SK-N-SH (cell line): ENCODE measurements at regions not wholly inside any gene's neighbourhood (a gene's known extent, or its start where the extent isn't known, plus 50 kb on each side); places are given as distances from the start of the nearest gene placed in this dataset.

Source experiments
- CTCF ChIA-PET: fragments of 300-600, 350-600 bp; formaldehyde crosslinking; extraction: SDS; loops from one replicate; lab custom pipeline; 2021; lab: Yijun Ruan, JAX
- POLR2A ChIA-PET: fragments of 350-600 bp; sonication (Branson Sonifier 250); formaldehyde crosslinking; extraction: SDS; loops from one replicate; lab custom pipeline; 2020; ENCODE audit warnings: antibody characterized with exemption, inconsistent platforms; lab: Yijun Ruan, JAX
- DNase-seq: peaks from one replicate; pipeline ENCODE4 v3.0.0; 2012
- H2AFZ ChIP-seq: fragments of 200-600 bp; sonication (generic); 2 replicates; pipeline ENCODE4 v1.8.1; 2016; ENCODE audit warnings: antibody characterized with exemption, mild to moderate bottlenecking, low read depth
- H3F3A ChIP-seq: fragments of 200-600 bp; sonication (generic); replicated peaks from 2 replicates; pipeline ENCODE3; 2016; ENCODE audit warnings: antibody characterized with exemption, mild to moderate bottlenecking; ENCODE audit not compliant: insufficient read depth
- H3K27ac ChIP-seq, 2 experiments: fragments of 200-500 bp in 1 of 2; fragments of 200-600 bp in 1 of 2; sonication (Bioruptor generic) in 1 of 2; sonication (generic), shearing (Covaris generic) in 1 of 2; 2 replicates each; pipeline versions ENCODE4 v1.5.1 to v1.6.1; 2014 to 2016; ENCODE audit warnings: low read depth in 2 of 2, inconsistent platforms in 1 of 2, low read length in 1 of 2, mild to moderate bottlenecking in 1 of 2, mixed read lengths in 1 of 2
- H3K27me3 ChIP-seq: fragments of 200-600 bp; sonication (generic), shearing (Covaris generic); 2 replicates; pipeline ENCODE4 v1.6.1; 2016; ENCODE audit warnings: mixed run types; ENCODE audit not compliant: insufficient read depth
- H3K36me3 ChIP-seq, 2 experiments: fragments of 200-500 bp in 1 of 2; fragments of 200-600 bp in 1 of 2; sonication (Bioruptor generic) in 1 of 2; sonication (generic) in 1 of 2; replicated peaks in 1 of 2; 2 replicates each; pipeline versions ENCODE3 to v1.5.1; 2014 to 2016; ENCODE audit warnings: low read length in 1 of 2, mild to moderate bottlenecking in 1 of 2; ENCODE audit not compliant: insufficient read depth in 2 of 2, control insufficient read depth in 1 of 2
- H3K4me1 ChIP-seq, 2 experiments: fragments of 200-500 bp in 1 of 2; fragments of 200-600 bp in 1 of 2; sonication (Bioruptor generic) in 1 of 2; sonication (generic), shearing (Covaris generic) in 1 of 2; 2 replicates each; pipeline versions ENCODE4 v1.5.1 to v1.6.1; 2014 to 2016; ENCODE audit warnings: low read depth in 1 of 2, low read length in 1 of 2, mixed run types in 1 of 2; ENCODE audit not compliant: insufficient read depth in 2 of 2, control insufficient read depth in 1 of 2
- H3K4me2 ChIP-seq: fragments of 200-600 bp; sonication (generic), shearing (Covaris generic); 2 replicates; pipeline ENCODE4 v1.6.1; 2017; ENCODE audit warnings: mixed run types
- H3K4me3 ChIP-seq, 2 experiments: fragments of 200-500 bp in 1 of 2; fragments of 200-600 bp in 1 of 2; sonication (Bioruptor generic) in 1 of 2; sonication (generic), shearing (Covaris generic) in 1 of 2; 2 replicates each; pipeline versions ENCODE4 v1.5.1 to v1.8.1; 2014 to 2016; ENCODE audit warnings: low read depth in 2 of 2, inconsistent platforms in 1 of 2, low read length in 1 of 2, mild to moderate bottlenecking in 1 of 2, mixed read lengths in 1 of 2, moderate library complexity in 1 of 2
- H3K79me2 ChIP-seq: fragments of 200-600 bp; sonication (generic); 2 replicates; pipeline ENCODE4 v1.8.1; 2017; ENCODE audit warnings: mild to moderate bottlenecking; ENCODE audit not compliant: insufficient read depth
- H3K9ac ChIP-seq: fragments of 200-600 bp; sonication (generic); 2 replicates; pipeline ENCODE4 v1.6.1; 2017; ENCODE audit warnings: mixed run types
- H3K9me2 ChIP-seq: fragments of 200-600 bp; sonication (generic); 2 replicates; pipeline ENCODE4 v1.6.1; 2017; ENCODE audit warnings: mixed run types
- H3K9me3 ChIP-seq: fragments of 200-600 bp; sonication (generic); 2 replicates; pipeline ENCODE4 v1.6.1; 2017; ENCODE audit warnings: mixed run types, mild to moderate bottlenecking, moderate library complexity
- H4K20me1 ChIP-seq: fragments of 200-600 bp; sonication (generic); 2 replicates; pipeline ENCODE4 v1.6.1; 2017; ENCODE audit warnings: mild to moderate bottlenecking, mixed run types; ENCODE audit not compliant: insufficient read depth
- CTCF ChIP-seq: fragments of 200-600 bp; sonication (generic); IDR thresholded peaks from 2 replicates; pipeline ENCODE4 v1.6.1; 2017; ENCODE audit warnings: antibody characterized with exemption, mild to moderate bottlenecking, moderate library complexity
- ELF1 ChIP-seq: IDR thresholded peaks from 2 replicates; pipeline ENCODE4 v1.4.0; 2012
- FOSL2 ChIP-seq: IDR thresholded peaks from 2 replicates; pipeline ENCODE4 v1.4.0; 2012; ENCODE audit warnings: low read depth, mild to moderate bottlenecking, moderate library complexity, borderline replicate concordance
- FOXJ3 ChIP-seq: sonication (generic); formaldehyde crosslinking; IDR thresholded peaks from 2 replicates; pipeline ENCODE4 v1.5.1; 2020; ENCODE audit warnings: mild to moderate bottlenecking, missing genetic modification reagents
- FOXM1 ChIP-seq: IDR thresholded peaks from 2 replicates; pipeline ENCODE4 v1.4.0; 2012; ENCODE audit warnings: low read depth, mild to moderate bottlenecking
- GATA2 ChIP-seq: sonication (generic); formaldehyde crosslinking; IDR thresholded peaks from 2 replicates; pipeline ENCODE4 v1.5.0; 2020; ENCODE audit warnings: mild to moderate bottlenecking, missing genetic modification reagents
- JUND ChIP-seq: IDR thresholded peaks from 2 replicates; pipeline ENCODE4 v1.4.0; 2012
- MEF2A ChIP-seq: IDR thresholded peaks from 2 replicates; pipeline ENCODE4 v1.4.0; 2012; ENCODE audit warnings: low read depth, borderline replicate concordance
- MXI1 ChIP-seq: IDR thresholded peaks from 2 replicates; pipeline ENCODE4 v1.6.1; 2012; ENCODE audit warnings: mild to moderate bottlenecking, low read depth, low read length, improper control_type of control experiment
- NRF1 ChIP-seq: IDR thresholded peaks from 2 replicates; pipeline ENCODE4 v1.6.1; 2012; ENCODE audit warnings: low read depth, mild to moderate bottlenecking, low read length
- POLR2AphosphoS5 ChIP-seq: IDR thresholded peaks from 2 replicates; pipeline ENCODE4 v1.6.1; 2012; ENCODE audit warnings: low read depth, low read length
- RAD21 ChIP-seq: IDR thresholded peaks from 2 replicates; pipeline ENCODE4 v1.6.1; 2012; ENCODE audit warnings: mild to moderate bottlenecking, low read length
- REST ChIP-seq: IDR thresholded peaks from 2 replicates; pipeline ENCODE4 v1.6.1; 2012; ENCODE audit warnings: mild to moderate bottlenecking, low read depth, low read length, moderate library complexity
- SIN3A ChIP-seq: IDR thresholded peaks from 2 replicates; pipeline ENCODE4 v1.6.1; 2012; ENCODE audit warnings: low read depth, mild to moderate bottlenecking, low read length, moderate library complexity, borderline replicate concordance
- SMC3 ChIP-seq: IDR thresholded peaks from 2 replicates; pipeline ENCODE4 v1.6.1; 2012; ENCODE audit warnings: low read depth, low read length, improper control_type of control experiment
- YY1 ChIP-seq: IDR thresholded peaks from 2 replicates; pipeline ENCODE4 v1.4.0; 2012; ENCODE audit warnings: low read depth, mild to moderate bottlenecking
- WGBS: methylation state at CpG from one replicate; pipeline ENCODE4 v1.1.6; 2017; ENCODE audit warnings: low lambda C conversion rate; 5-methylcytosine and 5-hydroxymethylcytosine counted together
- TF ChIP-seq, protein P1 (sequence below): IDR thresholded peaks from 2 replicates; pipeline ENCODE4 v1.4.0; 2012; ENCODE audit warnings: low read depth
- TF ChIP-seq, protein P2 (sequence below): fragments of 150-350 bp; IDR thresholded peaks from 2 replicates; pipeline ENCODE4 v1.6.1; 2016; ENCODE audit warnings: mild to moderate bottlenecking, low read depth, low read length
- TF ChIP-seq, protein P3 (sequence below): IDR thresholded peaks from 2 replicates; pipeline ENCODE4 v1.4.0; 2012; ENCODE audit warnings: low read depth, borderline replicate concordance
- TF ChIP-seq, protein P4 (sequence below): IDR thresholded peaks from 2 replicates; pipeline ENCODE4; 2012

GRCh38 chr2:163081754-163082153, 243.2 kb upstream of the KCNH7 start (continued):
- TF ChIP-seq REST (no peak), JUND (no peak), ELF1 (no peak), FOXM1 (no peak), FOSL2 (no peak), MXI1 (no peak), POLR2AphosphoS5 (no peak), SIN3A (no peak), NRF1 (no peak), RAD21 (no peak)
- TF ChIP-seq, protein P1, sequence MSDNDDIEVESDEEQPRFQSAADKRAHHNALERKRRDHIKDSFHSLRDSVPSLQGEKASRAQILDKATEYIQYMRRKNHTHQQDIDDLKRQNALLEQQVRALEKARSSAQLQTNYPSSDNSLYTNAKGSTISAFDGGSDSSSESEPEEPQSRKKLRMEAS: no peak
- TF ChIP-seq, all 33 proteins: peak for 0

DNA sequence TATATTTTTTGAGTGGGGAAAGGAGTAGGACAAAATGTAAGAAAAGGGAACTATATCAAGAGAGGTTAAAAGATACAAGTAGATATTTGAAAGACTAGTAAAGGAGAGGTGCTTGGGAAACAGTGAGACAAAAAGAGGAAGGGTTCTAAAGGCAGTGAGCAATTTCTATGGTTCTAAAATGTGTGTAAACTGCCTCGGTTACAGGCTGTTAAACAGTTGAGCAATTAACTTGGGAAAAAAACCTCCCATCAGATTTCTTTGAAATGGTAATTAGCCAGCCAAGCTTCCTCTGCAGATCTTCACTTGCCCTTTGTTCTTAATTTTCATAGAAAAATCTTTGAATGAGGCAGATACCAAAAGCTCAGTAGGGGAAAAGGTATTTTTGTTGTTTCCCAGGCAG, 238.7 kb upstream of the KCNH7 start:
- DNase-seq: no peak
- H4K20me1 ChIP-seq: no peaks in the 10 kb centered on the region
- no peak overlapping the region for H3K9ac ChIP-seq
- H3K9me2 ChIP-seq: no peaks in the 10 kb centered on the region
- ChIA-PET POLR2A (no interaction called here), CTCF (interaction anchor here (0.6 kb wide), 1 partner anchor 171 kb away, joined by 3 read pairs; no protein-coding TSS in a partner anchor)
- no peak overlapping the region for H3K4me3 ChIP-seq
- no peaks in the 10 kb centered on the region for H3K27me3 ChIP-seq
- H3K9me3 ChIP-seq: no peaks in the 10 kb centered on the region
- TF ChIP-seq, protein P1: no peak
- TF ChIP-seq POLR2AphosphoS5 (no peak), YY1 (no peak), GATA2 (CRISPR knock-in tag) (no peak), MXI1 (no peak), CTCF (no peak), MEF2A (no peak), FOXM1 (no peak), JUND (no peak), SIN3A (no peak), SMC3 (no peak), FOXJ3 (CRISPR knock-in tag) (no peak)
- TF ChIP-seq, protein P2, sequence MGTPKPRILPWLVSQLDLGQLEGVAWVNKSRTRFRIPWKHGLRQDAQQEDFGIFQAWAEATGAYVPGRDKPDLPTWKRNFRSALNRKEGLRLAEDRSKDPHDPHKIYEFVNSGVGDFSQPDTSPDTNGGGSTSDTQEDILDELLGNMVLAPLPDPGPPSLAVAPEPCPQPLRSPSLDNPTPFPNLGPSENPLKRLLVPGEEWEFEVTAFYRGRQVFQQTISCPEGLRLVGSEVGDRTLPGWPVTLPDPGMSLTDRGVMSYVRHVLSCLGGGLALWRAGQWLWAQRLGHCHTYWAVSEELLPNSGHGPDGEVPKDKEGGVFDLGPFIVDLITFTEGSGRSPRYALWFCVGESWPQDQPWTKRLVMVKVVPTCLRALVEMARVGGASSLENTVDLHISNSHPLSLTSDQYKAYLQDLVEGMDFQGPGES: no peak
- TF ChIP-seq, protein P3, sequence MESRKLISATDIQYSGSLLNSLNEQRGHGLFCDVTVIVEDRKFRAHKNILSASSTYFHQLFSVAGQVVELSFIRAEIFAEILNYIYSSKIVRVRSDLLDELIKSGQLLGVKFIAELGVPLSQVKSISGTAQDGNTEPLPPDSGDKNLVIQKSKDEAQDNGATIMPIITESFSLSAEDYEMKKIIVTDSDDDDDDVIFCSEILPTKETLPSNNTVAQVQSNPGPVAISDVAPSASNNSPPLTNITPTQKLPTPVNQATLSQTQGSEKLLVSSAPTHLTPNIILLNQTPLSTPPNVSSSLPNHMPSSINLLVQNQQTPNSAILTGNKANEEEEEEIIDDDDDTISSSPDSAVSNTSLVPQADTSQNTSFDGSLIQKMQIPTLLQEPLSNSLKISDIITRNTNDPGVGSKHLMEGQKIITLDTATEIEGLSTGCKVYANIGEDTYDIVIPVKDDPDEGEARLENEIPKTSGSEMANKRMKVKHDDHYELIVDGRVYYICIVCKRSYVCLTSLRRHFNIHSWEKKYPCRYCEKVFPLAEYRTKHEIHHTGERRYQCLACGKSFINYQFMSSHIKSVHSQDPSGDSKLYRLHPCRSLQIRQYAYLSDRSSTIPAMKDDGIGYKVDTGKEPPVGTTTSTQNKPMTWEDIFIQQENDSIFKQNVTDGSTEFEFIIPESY: no peak
- TF ChIP-seq, protein P4, sequence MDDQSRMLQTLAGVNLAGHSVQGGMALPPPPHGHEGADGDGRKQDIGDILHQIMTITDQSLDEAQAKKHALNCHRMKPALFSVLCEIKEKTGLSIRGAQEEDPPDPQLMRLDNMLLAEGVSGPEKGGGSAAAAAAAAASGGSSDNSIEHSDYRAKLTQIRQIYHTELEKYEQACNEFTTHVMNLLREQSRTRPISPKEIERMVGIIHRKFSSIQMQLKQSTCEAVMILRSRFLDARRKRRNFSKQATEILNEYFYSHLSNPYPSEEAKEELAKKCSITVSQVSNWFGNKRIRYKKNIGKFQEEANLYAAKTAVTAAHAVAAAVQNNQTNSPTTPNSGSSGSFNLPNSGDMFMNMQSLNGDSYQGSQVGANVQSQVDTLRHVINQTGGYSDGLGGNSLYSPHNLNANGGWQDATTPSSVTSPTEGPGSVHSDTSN: no peak
- no peak overlapping the region for H3K4me2 ChIP-seq
- 4% methylated on average over 1 of the region's 1 CpG for WGBS
- H3K27ac ChIP-seq: no peak overlapping the region
- H2AFZ ChIP-seq: no peak overlapping the region
- H3K79me2 ChIP-seq: no peaks in the 10 kb centered on the region
- H3F3A ChIP-seq: no peaks in the 10 kb centered on the region
- no peaks in the 10 kb centered on the region for H3K4me1 ChIP-seq
- no peaks in the 10 kb centered on the region for H3K36me3 ChIP-seq
